Tibial nerve (tissue), 3 donors: ENCODE measurements at regions not wholly inside any gene's neighbourhood (a gene's known extent, or its start where the extent isn't known, plus 50 kb on each side); places are given as distances from the start of the nearest gene placed in this dataset.

Source experiments
- POLR2A ChIP-seq, 2 donors: fragments of 450-650 bp; IDR thresholded peaks; one replicate each; pipeline ENCODE4 v1.6.1; 2017; ENCODE audit warnings: antibody characterized with exemption in 2 of 2, mild to moderate bottlenecking in 2 of 2, moderate library complexity in 2 of 2
- TF ChIP-seq, protein P1 (sequence below), 5 experiments: fragments of 200-600 bp in 3 of 5; fragments of 450-650 bp in 2 of 5; sonication (generic) in 3 of 5; IDR thresholded peaks; one replicate each; pipeline ENCODE4 v1.5.1; 2016 to 2019; ENCODE audit warnings: antibody characterized with exemption in 5 of 5, mild to moderate bottlenecking in 3 of 5, moderate library complexity in 2 of 5

DNA sequence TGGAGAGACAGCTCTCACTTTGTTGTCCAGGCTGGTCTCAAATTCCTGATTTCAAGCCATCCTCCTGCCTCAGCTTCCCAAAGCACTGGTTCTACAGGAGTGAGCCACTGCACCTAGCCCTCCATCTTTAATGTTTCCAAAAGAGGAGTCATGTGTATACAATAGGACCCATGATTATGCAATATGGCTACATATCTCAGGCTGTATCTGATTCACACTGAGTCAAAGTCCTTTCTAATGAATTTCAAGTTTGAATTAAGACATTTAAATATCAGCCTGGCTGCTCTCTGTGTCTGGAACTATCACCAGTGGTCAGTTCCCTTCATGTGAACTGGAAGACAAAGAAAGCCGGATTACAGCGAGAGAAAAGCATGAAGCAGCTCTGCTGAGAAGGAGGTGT, 90.5 kb downstream of the MINAR1 start:
- TF ChIP-seq POLR2A (IDR thresholded peaks at IDR 0.05), result no peak
- TF ChIP-seq, protein P1, sequence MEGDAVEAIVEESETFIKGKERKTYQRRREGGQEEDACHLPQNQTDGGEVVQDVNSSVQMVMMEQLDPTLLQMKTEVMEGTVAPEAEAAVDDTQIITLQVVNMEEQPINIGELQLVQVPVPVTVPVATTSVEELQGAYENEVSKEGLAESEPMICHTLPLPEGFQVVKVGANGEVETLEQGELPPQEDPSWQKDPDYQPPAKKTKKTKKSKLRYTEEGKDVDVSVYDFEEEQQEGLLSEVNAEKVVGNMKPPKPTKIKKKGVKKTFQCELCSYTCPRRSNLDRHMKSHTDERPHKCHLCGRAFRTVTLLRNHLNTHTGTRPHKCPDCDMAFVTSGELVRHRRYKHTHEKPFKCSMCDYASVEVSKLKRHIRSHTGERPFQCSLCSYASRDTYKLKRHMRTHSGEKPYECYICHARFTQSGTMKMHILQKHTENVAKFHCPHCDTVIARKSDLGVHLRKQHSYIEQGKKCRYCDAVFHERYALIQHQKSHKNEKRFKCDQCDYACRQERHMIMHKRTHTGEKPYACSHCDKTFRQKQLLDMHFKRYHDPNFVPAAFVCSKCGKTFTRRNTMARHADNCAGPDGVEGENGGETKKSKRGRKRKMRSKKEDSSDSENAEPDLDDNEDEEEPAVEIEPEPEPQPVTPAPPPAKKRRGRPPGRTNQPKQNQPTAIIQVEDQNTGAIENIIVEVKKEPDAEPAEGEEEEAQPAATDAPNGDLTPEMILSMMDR (IDR thresholded peaks at IDR 0.05), result no peak
